Right lobe of liver (tissue), 4 donors: ENCODE measurements at regions not wholly inside any gene's neighbourhood (a gene's known extent, or its start where the extent isn't known, plus 50 kb on each side); places are given as distances from the start of the nearest gene placed in this dataset.

ENCODE experiments used
- CTCF ChIP-seq, 4 donors: fragments of 200-600 bp in 3 of 4; fragments of 450-650 bp in 1 of 4; IDR thresholded peaks; one replicate each; pipeline versions ENCODE4 v1.5.1 to v1.8.0; 2016 to 2022; ENCODE audit warnings: antibody characterized with exemption in 4 of 4, mild to moderate bottlenecking in 2 of 4
- POLR2A ChIP-seq: fragments of 450-650 bp; IDR thresholded peaks from one replicate; pipeline ENCODE4 v1.6.1; 2017; ENCODE audit warnings: antibody characterized with exemption, mild to moderate bottlenecking
- donor health status: DM: no; HTN: no; CAD: no.
- donor health status: DM: no; HTN: no; CAD: no.
- donor health status: DM: no; HTN: yes; CAD: no.

GRCh38 chr3:95197661-95198060 is 1134.8 kb downstream of the NSUN3 start:
- TF ChIP-seq CTCF (IDR thresholded peaks at IDR 0.05) (no peak), POLR2A (no peak)
